Stimulated activated CD4-positive, alpha-beta T cell treated with anti-CD3 and anti-CD28 coated beads, TNF-alpha, amount 100 ng/mL, for 48 hours (primary cell): ENCODE measurements at regions not wholly inside any gene's neighbourhood (a gene's known extent, or its start where the extent isn't known, plus 50 kb on each side); places are given as distances from the start of the nearest gene placed in this dataset.

Source experiments
- DNase-seq, 3 donors: peaks; one replicate each; pipeline ENCODE4 v3.0.0-alpha.2; 2020; ENCODE audit warnings: low read depth in 3 of 3

GRCh38 chr4:108400309-108400708, 220.1 kb upstream of the RPL34 start:
- DNase-seq = no peak

DNA sequence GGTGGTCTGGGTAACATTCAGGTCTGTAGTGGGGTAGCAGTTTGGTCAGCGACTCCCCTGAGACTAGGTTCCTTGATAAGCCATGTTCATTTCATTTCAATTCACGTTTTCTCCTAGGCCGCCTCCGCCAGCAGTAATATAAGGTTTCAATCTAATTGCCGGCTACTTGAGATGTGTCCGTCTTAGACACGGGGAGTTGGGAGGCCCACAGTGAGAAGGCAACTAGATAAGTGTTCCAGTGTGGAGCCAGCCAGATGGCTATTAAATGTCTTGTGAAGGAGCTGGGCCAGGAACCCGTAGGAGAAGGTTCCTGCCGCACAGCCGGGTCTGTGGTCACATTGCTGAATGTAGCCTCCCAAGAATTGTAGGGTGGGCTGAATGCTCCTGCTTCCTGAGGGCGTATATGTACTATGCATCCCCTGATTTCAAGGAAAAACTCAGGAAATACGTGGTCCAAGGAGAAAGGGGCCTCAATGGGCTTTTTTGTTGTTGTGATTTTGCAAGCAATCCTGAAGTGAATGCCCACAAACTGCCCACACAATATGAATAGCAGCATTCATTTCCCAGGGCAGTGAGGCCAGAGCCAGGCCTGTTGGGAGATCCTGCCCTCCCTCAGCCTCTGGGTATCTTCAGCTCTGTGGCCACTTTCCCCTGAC, 220.6 kb upstream of the RPL34 start:
- no peak for DNase-seq

GRCh38 chr4:108398836-108399235, 221.5 kb upstream of the RPL34 start:
- no peak for DNase-seq

DNA sequence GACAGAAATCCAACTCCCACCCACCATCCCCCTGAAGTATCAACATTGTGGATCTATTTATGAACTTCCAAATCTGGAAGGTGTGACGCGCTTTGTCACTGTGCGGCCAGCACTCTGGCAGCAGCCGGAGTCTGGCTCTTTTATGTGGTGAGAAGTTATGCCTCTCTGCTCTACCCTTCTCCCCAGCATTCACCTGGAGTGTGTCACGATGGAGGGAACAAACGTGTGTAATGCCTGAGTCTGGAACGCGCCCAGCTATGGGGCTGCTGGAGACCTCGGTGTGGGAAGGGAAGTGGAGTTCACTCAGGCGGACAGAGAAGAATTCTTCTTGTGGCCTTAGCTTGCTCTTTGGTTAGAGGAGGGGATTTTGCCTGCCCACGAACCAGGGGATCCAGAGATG, 222.1 kb upstream of the RPL34 start:
- no peak for DNase-seq

DNA sequence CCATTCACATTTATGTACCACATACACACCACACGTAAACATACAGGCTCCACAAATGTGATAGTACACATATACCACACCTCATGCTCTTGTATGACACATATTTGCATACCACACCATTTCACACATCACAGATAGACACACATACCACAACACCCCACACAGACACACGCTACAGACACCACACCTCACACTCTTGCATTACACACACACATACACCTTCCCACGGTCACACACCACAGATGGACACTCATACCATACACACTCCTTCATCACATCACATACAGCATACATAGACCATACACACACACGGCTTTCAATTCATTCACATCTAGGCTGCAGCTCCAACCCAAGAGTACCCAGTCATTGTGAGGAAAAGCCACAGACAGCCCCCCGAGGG, 222.5 kb upstream of the RPL34 start:
- no peak for DNase-seq

DNA sequence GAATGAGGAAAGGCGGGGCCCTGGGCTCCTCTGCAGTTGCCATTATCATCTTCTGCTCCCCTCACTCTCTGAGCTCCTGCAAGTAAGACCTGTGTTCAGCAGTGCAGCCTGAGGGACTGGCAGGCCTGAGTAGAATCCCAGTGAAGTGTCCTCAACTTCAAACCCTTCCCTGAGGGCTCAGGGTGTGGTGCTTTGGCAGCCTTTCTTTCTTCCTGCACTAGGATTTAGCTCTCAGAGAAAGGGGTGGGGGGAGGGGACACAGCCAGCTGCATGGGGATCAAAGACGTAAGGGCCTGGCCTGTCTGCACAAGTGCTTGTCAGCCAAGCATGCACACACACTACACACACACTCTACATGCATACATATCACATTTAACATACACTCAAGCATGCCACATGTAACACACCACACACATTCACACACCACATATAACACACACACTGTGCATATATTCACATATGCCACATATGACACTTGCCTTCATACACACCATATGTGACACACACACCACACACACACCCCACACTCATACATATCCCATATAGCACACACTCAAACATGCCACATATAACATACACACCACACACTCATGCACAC, 223.4 kb upstream of the RPL34 start:
- no peak for DNase-seq

DNA sequence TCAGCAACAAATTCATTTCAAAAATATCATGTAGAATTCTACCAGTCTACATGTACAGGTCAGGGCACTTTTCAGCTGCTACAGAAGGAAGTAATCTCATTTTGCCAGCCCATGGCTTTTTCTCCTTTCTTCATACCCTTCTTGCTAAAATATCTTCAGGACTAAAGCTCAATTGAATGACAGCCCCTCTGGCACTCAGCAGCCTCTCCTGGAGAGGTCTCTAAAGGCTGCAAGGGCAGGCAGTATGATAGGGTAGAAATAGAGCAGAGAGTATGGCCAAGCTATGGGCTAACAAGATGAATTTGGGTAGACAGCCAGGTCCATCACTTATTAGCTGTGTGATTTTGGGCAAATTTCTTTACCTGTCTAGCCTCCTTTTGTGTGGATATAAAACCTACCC, 224.6 kb upstream of the RPL34 start:
- DNase-seq = no peak

- DNase-seq = no peak
These were observed 225.2 kb upstream of the LEF1 start for GRCh38 chr4:108393890-108394472.

DNA sequence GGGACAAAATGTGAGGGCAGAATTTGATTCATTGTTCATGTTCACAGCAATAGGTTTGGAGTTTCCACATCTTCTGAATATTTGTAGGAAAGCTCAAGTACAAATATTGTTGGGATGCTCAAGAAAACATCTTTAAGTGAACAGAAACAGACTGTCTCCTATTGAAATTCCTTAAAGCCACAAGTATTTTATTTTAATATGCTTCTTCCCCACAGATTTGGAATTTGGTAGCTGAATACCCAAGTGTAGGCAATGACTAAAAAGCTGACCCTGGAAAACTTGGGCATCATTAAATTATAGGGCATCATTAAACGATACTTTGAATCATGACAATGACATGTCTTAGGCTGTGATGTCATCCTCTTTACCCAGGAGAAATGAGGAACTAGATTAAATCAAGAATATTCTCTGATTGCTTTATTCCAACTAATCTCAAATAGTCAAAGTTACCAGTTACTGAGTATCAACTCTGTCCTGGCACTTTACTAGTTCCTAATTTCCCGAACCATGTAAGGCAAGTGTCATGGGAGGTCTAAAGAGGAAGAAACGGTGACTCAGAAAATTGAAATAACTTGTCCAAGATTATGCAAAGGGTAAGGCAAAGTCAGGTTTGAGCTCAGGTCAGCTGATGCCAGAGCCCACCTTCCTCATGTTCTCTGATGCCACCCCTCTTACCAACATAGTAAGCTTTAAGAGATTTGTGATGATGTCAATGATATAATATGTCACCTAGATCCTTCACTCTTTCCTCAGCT, 223.1 kb upstream of the LEF1 start:
- DNase-seq = no peak

- no peak for DNase-seq
These were observed 216.3 kb upstream of the LEF1 start for GRCh38 chr4:108385076-108385475.

DNA sequence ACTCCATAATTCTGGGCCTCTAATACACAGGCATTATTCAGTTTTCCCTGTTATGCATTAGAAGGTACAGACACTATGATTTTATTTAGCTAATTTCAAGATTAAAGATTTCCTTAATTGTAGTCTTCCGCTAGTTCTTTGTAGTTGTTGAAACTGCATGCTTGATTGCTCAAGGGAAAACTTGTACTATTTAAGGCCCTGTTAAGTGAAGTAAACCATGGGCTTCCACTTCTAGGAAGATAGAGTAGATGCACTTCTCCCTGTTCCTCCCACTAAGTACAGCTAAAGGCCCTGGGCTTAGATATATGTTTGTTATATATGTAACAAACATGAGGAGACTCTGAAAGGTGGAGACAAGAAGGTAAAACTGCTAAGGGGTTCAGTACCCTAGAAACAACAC, 215.8 kb upstream of the LEF1 start:
- no peak for DNase-seq

- DNase-seq = no peak
These were observed 214.4 kb upstream of the LEF1 start for GRCh38 chr4:108383157-108383556.

DNA sequence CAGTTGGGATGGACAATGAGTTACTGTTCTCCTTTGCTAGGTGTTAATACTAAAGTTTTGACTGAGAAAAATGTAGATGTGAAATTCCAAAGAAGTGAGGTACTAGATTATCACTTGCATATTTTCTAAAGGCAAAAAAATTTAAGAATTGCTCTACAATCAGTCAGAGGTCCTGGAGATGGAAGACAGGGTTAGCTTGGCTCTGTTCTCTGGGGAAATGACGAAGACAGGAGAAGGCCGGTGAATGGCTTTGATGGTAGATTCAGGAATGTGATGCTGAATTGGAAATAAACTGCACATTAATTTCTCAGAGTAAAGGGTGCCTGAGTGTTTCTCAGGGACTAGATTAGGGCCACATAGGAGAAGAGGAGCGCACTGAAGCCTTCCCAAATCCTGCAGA, 214.0 kb upstream of the LEF1 start:
- no peak for DNase-seq

DNA sequence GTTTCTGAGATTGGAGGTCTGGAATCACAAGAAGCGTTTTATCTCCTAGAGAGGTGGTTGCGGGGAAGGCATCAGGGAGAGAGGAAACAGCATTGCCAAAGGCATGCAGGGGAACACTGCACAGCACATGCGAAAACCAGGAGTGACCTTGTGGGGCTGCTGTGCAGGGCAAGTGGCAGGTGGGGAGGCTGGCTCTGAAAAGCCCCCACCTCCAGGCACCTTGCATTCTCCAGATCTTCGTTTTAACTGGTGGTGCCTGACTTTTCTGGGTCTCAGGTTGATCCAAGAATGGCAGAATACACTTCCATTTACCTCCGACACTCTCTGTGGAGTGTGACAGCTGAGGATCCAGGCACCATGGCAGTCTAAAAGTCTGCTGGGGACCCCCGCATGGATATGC, 209.4 kb upstream of the LEF1 start:
- no peak for DNase-seq

DNA sequence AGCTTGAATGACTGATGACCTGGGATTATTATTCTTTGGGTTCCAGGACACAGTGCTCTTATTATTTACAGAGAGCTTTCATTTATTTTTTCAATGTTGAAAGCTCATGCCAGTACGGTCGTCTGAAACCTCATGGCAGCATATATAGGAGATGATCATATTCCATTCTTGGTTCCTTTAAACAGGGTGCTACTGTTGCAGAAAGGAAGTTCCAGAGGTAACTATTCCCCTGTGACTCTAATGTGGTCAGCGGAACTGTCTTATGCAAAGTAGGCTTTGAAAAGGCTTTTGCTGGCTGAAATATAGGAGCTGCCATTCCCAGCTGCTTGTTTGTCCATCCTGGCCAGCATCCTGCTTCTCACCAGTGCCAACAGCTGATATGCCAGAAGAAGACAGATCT, 208.3 kb upstream of the LEF1 start:
- DNase-seq = no peak

- DNase-seq = no peak
These were observed 206.7 kb upstream of the LEF1 start for GRCh38 chr4:108375434-108375833.

DNA sequence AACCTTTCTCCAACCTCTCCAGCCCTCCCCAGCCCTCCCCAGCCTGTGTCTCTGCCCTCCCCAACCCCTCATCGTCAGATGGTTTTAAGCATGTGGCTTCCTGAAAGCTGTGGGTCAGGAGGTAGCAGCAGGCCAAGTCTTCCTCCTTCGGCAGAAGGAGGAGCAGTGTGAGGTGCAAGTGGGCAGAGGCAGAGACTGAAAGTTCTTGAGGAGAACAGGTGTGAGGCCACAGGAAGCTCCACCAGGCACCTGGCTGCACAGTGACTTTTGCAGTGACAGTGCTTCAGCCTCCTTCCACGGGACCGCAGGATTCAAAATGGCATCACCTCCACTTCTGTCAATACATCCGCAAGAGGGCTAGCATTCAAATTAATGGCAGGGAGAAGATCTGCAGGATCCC, 203.9 kb upstream of the LEF1 start:
- DNase-seq = no peak

- no peak for DNase-seq
These were observed 202.6 kb upstream of the LEF1 start for GRCh38 chr4:108371282-108371681.

- DNase-seq = no peak
These were observed 201.8 kb upstream of the LEF1 start for GRCh38 chr4:108370291-108371141.

DNA sequence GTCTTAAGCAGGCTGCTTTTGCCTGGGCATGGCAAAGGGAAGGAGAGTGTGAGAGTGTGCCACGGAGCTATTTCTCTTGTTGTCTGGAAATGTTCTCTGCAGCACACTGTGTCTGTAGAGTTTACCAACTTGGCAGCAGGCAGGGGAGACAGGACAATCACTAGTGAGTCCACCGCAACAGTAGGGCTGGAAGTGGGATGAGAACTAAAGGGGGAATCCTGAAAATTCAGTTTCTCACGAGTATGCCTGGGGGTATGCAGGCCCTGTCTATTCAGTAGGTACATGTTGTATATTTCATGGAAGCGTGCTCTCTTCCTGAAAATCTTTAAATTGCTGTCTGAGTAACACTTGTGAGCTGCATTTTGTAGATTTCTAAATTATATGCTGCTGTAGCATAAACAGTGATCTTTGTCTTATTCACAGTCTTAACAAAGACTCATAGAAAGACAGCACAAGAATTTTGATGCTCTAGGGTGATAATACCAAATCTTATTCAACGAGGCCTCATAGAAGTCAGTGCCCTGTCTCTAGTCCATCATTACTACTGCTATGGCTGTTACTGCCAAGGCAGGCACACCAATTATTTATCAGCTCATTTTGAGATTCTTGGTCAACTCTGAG, 200.4 kb upstream of the LEF1 start:
- DNase-seq = no peak

DNA sequence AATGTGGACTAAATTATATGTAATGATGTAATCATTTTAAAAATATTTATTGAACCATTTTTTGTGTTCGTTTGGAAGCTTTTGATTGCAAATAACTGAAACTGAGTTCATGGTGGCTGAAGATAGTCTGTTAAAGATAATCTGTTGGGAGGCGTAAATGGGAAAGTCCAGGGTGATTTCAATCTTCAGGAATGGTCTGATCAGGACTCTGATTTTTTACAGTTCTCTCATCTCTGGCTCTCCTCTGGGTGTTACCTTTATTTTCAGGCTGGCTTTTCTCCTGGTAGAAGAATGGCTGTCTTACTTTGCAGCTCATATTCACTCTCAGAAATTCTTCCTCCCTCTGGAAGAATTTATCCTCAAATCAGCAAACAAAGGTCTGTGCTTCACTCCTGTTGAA, 199.0 kb upstream of the LEF1 start:
- DNase-seq = no peak

GRCh38 chr4:108366716-108367115, 198.0 kb upstream of the LEF1 start:
- DNase-seq = no peak
